ENCODE measurements at regions not wholly inside any gene's neighbourhood (a gene's known extent, or its start where the extent isn't known, plus 50 kb on each side); places are given as distances from the start of the nearest gene placed in this dataset.

- DNase-seq (ENCODE audit: low read depth), result no peak
Observed at GRCh38 chr3:107897471-107898061, 193.3 kb downstream of the CD47 start.

GRCh38 chr3:107894998-107895397, 195.8 kb downstream of the CD47 start:
- no peak for DNase-seq (ENCODE audit: low read depth)

GRCh38 chr3:107892955-107893624, 197.7 kb downstream of the CD47 start:
- no peak for DNase-seq (ENCODE audit: low read depth)

- no peak for DNase-seq (ENCODE audit: low read depth)
Observed at GRCh38 chr3:107884719-107885460, 205.9 kb downstream of the CD47 start.

GRCh38 chr3:107884028-107884427, 206.8 kb downstream of the CD47 start:
- no peak for DNase-seq (ENCODE audit: low read depth)

- DNase-seq (ENCODE audit: low read depth), result no peak
Observed at GRCh38 chr3:107882881-107883280, 207.9 kb downstream of the CD47 start.

- DNase-seq (ENCODE audit: low read depth), result no peak
Observed at GRCh38 chr3:107882261-107882660, 208.6 kb downstream of the CD47 start.

GRCh38 chr3:107881509-107881908, 209.3 kb downstream of the CD47 start:
- no peak for DNase-seq (ENCODE audit: low read depth)

- no peak for DNase-seq (ENCODE audit: low read depth)
Observed at GRCh38 chr3:107880702-107881101, 210.1 kb downstream of the CD47 start.

GRCh38 chr3:107877936-107878335, 212.9 kb downstream of the CD47 start:
- DNase-seq (ENCODE audit: low read depth), result no peak

- no peak for DNase-seq (ENCODE audit: low read depth)
Observed at GRCh38 chr3:107870943-107871638, 219.7 kb downstream of the CD47 start.

GRCh38 chr3:107870096-107870495, 220.7 kb downstream of the CD47 start:
- no peak for DNase-seq (ENCODE audit: low read depth)

GRCh38 chr3:107868449-107868848, 222.4 kb downstream of the CD47 start:
- no peak for DNase-seq (ENCODE audit: low read depth)

GRCh38 chr3:107861904-107862303, 228.9 kb downstream of the CD47 start:
- no peak for DNase-seq (ENCODE audit: low read depth)

- no peak for DNase-seq (ENCODE audit: low read depth)
Observed at GRCh38 chr3:107861422-107861821, 229.4 kb downstream of the CD47 start.
